Tibial artery (tissue), 4 donors: ENCODE measurements at regions not wholly inside any gene's neighbourhood (a gene's known extent, or its start where the extent isn't known, plus 50 kb on each side); places are given as distances from the start of the nearest gene placed in this dataset.

Experiments used
- DNase-seq, 2 donors: peaks; one replicate each; pipeline ENCODE4 v3.0.0-alpha.2; 2019
- H3K27ac ChIP-seq, 2 donors: fragments of 200-600 bp; sonication (generic) in 1 of 2; 1 replicate in 1 of 2; 2 replicates in 1 of 2; pipeline ENCODE4 v1.5.1; 2018 to 2019; ENCODE audit warnings: mild to moderate bottlenecking in 1 of 2
- H3K27me3 ChIP-seq, 2 donors: fragments of 200-600 bp; sonication (generic) in 1 of 2; one replicate each; pipeline versions ENCODE4 v1.5.1 to v1.6.0; 2016 to 2019
- H3K36me3 ChIP-seq, 3 donors: fragments of 200-600 bp; sonication (generic) in 2 of 3; one replicate each; pipeline ENCODE4 v1.5.1; 2016 to 2019; ENCODE audit warnings: mild to moderate bottlenecking in 2 of 3
- H3K4me1 ChIP-seq, 4 donors: fragments of 200-600 bp; sonication (generic) in 2 of 4; 1 replicate in 3 of 4; 2 replicates in 1 of 4; pipeline ENCODE4 v1.5.1; 2016 to 2019
- H3K4me3 ChIP-seq, 2 donors: fragments of 200-600 bp; sonication (generic) in 1 of 2; 1 replicate in 1 of 2; 2 replicates in 1 of 2; pipeline ENCODE4 v1.5.1; 2018 to 2019; ENCODE audit warnings: mild to moderate bottlenecking in 2 of 2
- H3K9me3 ChIP-seq, 3 donors: fragments of 200-600 bp; sonication (generic) in 1 of 3; one replicate each; pipeline ENCODE4 v1.5.1; 2016 to 2019
- CTCF ChIP-seq, 2 experiments: fragments of 200-600 bp in 1 of 2; fragments of 450-650 bp in 1 of 2; IDR thresholded peaks; one replicate each; pipeline ENCODE4 v1.5.1; 2017 to 2019; ENCODE audit warnings: antibody characterized with exemption in 2 of 2, mild to moderate bottlenecking in 1 of 2, moderate library complexity in 1 of 2
- intact Hi-C: fragments of 100-400 bp; cut with DNase I; formaldehyde crosslinking; loops from one replicate; pipeline ENCODE4 v1.15.0; 2023; ENCODE audit warnings: low total_unique reads

- Histone ChIP-seq H3K36me3 (no peaks in the 10 kb centered on the region), H3K9me3 (no peaks in the 10 kb centered on the region), H3K4me3 (no peak overlapping the region), H3K27ac (no peak overlapping the region), H3K27me3 (no peaks in the 10 kb centered on the region), H3K4me1 (no peaks in the 10 kb centered on the region)
- no peak for TF ChIP-seq CTCF (IDR thresholded peaks at IDR 0.05)
- intact Hi-C loops = no loop called here
- no peak for DNase-seq
Measured at GRCh38 chr12:85680881-85681280, 155.3 kb downstream of the RASSF9 start.

- H3K27me3 ChIP-seq = no peaks in the 10 kb centered on the region
- H3K4me3 ChIP-seq = no peak overlapping the region
- no peaks in the 10 kb centered on the region for H3K9me3 ChIP-seq
- no peaks in the 10 kb centered on the region for H3K4me1 ChIP-seq
- H3K27ac ChIP-seq = no peak overlapping the region
- TF ChIP-seq CTCF (IDR thresholded peaks at IDR 0.05) = no peak
- no peak for DNase-seq
- H3K36me3 ChIP-seq = no peaks in the 10 kb centered on the region
- intact Hi-C loops = no loop called here
Measured at GRCh38 chr12:85681333-85681732, 154.9 kb downstream of the RASSF9 start.

- no peak for DNase-seq
- Histone ChIP-seq H3K27ac (no peak overlapping the region), H3K4me3 (no peak overlapping the region), H3K36me3 (no peaks in the 10 kb centered on the region), H3K9me3 (no peaks in the 10 kb centered on the region), H3K4me1 (no peaks in the 10 kb centered on the region), H3K27me3 (no peaks in the 10 kb centered on the region)
- intact Hi-C loops = no loop called here
- TF ChIP-seq CTCF (IDR thresholded peaks at IDR 0.05) = no peak
Measured at GRCh38 chr12:85683051-85683450, 153.2 kb downstream of the RASSF9 start.

GRCh38 chr12:85688837-85689236 lies 147.4 kb downstream of the RASSF9 start:
- H3K27ac ChIP-seq = no peak overlapping the region
- H3K4me3 ChIP-seq = no peak overlapping the region
- no peaks in the 10 kb centered on the region for H3K36me3 ChIP-seq
- intact Hi-C loops = no loop called here
- H3K9me3 ChIP-seq = no peaks in the 10 kb centered on the region
- H3K4me1 ChIP-seq = peaks cover 0 to 12% (median 6%) of the 10 kb centered on the region in 4 donors
- DNase-seq = no peak
- TF ChIP-seq CTCF (IDR thresholded peaks at IDR 0.05) = no peak
- H3K27me3 ChIP-seq = no peaks in the 10 kb centered on the region

- Histone ChIP-seq H3K9me3 (no peaks in the 10 kb centered on the region), H3K27me3 (no peaks in the 10 kb centered on the region), H3K36me3 (no peaks in the 10 kb centered on the region), H3K4me3 (no peak overlapping the region), H3K27ac (no peak overlapping the region), H3K4me1 (peaks cover 0 to 12% (median 6%) of the 10 kb centered on the region in 4 donors)
- intact Hi-C loops = no loop called here
- no peak for TF ChIP-seq CTCF (IDR thresholded peaks at IDR 0.05)
- DNase-seq = no peak
Measured at GRCh38 chr12:85690146-85690545, 146.1 kb downstream of the RASSF9 start.

GRCh38 chr12:85693093-85693665 lies 143.0 kb downstream of the RASSF9 start:
- TF ChIP-seq CTCF (IDR thresholded peaks at IDR 0.05) = no peak
- Histone ChIP-seq H3K27ac (no peak overlapping the region), H3K9me3 (no peaks in the 10 kb centered on the region), H3K4me3 (no peak overlapping the region), H3K27me3 (no peaks in the 10 kb centered on the region), H3K36me3 (no peaks in the 10 kb centered on the region), H3K4me1 (peaks cover 0 to 12% (median 6%) of the 10 kb centered on the region in 4 donors)
- intact Hi-C loops = no loop called here
- DNase-seq = no peak
